ENCODE measurements at regions not wholly inside any gene's neighbourhood (a gene's known extent, or its start where the extent isn't known, plus 50 kb on each side); places are given as distances from the start of the nearest gene placed in this dataset.
"Not testable (repeated sequence)": the region's sequence is repeated elsewhere in the genome, so short reads cannot be mapped to it uniquely, and the experiment has no call there.

- H3K4me3 ChIP-seq (ENCODE audit: low read length); POLR2A ChIA-PET; H3K27me3 Mint-ChIP-seq; H3K36me3 ChIP-seq (ENCODE audit: insufficient read depth, low read length); H3K4me3 Mint-ChIP-seq; H3K27me3 ChIP-seq (ENCODE audit: control insufficient read depth in 1 of 2, insufficient read depth in 2 of 2, low read length in 2 of 2); DNase-seq; H3K9me3 Mint-ChIP-seq; CTCF ChIA-PET; H3K27ac Mint-ChIP-seq; H3K4me1 Mint-ChIP-seq (ENCODE audit: low read depth); H3K36me3 Mint-ChIP-seq (ENCODE audit: low read depth); H3K4me1 ChIP-seq (ENCODE audit: insufficient read depth, low read length); intact Hi-C loops (cut with DNase I, micrococcal nuclease); H3K27ac ChIP-seq (ENCODE audit: low read depth in 1 of 2, low read length in 2 of 2); H3K9me3 ChIP-seq (ENCODE audit: control insufficient read depth in 1 of 2, insufficient read depth in 1 of 2, low read length in 2 of 2); ATAC-seq (ENCODE audit: poor library complexity): not testable (repeated sequence)
Observed at GRCh38 chr9:64439747-64440146, 845.3 kb downstream of the FOXD4L5 start.
